H9 (cell line): ENCODE measurements at regions not wholly inside any gene's neighbourhood (a gene's known extent, or its start where the extent isn't known, plus 50 kb on each side); places are given as distances from the start of the nearest gene placed in this dataset.

Source experiments
- DNase-seq: peaks from one replicate; pipeline ENCODE4 v3.0.0-alpha.2; 2017
- H2AFZ ChIP-seq: one replicate; pipeline ENCODE4 v1.6.1; 2013; ENCODE audit warnings: mild to moderate bottlenecking, low read length, control low read depth, moderate library complexity
- H2AK5ac ChIP-seq: 2 replicates; pipeline ENCODE4 v1.6.1; 2013; ENCODE audit warnings: low read length, control low read depth, mixed read lengths; ENCODE audit not compliant: insufficient read length
- H2BK120ac ChIP-seq: one replicate; pipeline ENCODE4 v1.6.1; 2013; ENCODE audit warnings: low read depth, mild to moderate bottlenecking, low read length, control low read depth, inconsistent platforms; ENCODE audit not compliant: poor library complexity, severe bottlenecking
- H2BK12ac ChIP-seq: 2 replicates; pipeline ENCODE4 v1.6.1; 2013; ENCODE audit warnings: low read length, control low read depth, mixed read lengths, low read depth; ENCODE audit not compliant: insufficient read length
- H2BK15ac ChIP-seq: 2 replicates; pipeline ENCODE4 v1.6.1; 2013; ENCODE audit warnings: low read depth, low read length, control low read depth
- H2BK20ac ChIP-seq: one replicate; pipeline ENCODE4 v1.6.1; 2013; ENCODE audit warnings: low read depth, mild to moderate bottlenecking, low read length, control low read depth, inconsistent platforms; ENCODE audit not compliant: poor library complexity, severe bottlenecking
- H2BK5ac ChIP-seq: 2 replicates; pipeline ENCODE4 v1.6.1; 2013; ENCODE audit warnings: low read length, control low read depth, mixed read lengths; ENCODE audit not compliant: insufficient read length
- H3K14ac ChIP-seq: 2 replicates; pipeline ENCODE4 v1.6.1; 2013; ENCODE audit warnings: low read length, control low read depth; ENCODE audit not compliant: insufficient read depth
- H3K18ac ChIP-seq: 2 replicates; pipeline ENCODE4 v1.6.1; 2013; ENCODE audit warnings: low read depth, mild to moderate bottlenecking, mixed read lengths, low read length, control low read depth; ENCODE audit not compliant: insufficient read length
- H3K23ac ChIP-seq: 2 replicates; pipeline ENCODE4 v1.6.1; 2013; ENCODE audit warnings: low read length, control low read depth, mixed read lengths, low read depth; ENCODE audit not compliant: insufficient read length
- H3K23me2 ChIP-seq: 2 replicates; pipeline ENCODE4 v1.6.1; 2013; ENCODE audit warnings: low read depth, mild to moderate bottlenecking, mixed read lengths, low read length, control low read depth; ENCODE audit not compliant: insufficient read length, poor library complexity, severe bottlenecking
- H3K27ac ChIP-seq: 2 replicates; pipeline ENCODE4 v1.5.1; 2013; ENCODE audit warnings: low read length, control low read depth, mixed read lengths, low read depth; ENCODE audit not compliant: insufficient read length
- H3K27me3 ChIP-seq: 2 replicates; pipeline ENCODE4 v1.6.1; 2013; ENCODE audit warnings: low read length, control low read depth, inconsistent platforms; ENCODE audit not compliant: insufficient read depth
- H3K4ac ChIP-seq: 2 replicates; pipeline ENCODE4 v1.6.1; 2013; ENCODE audit warnings: low read depth, mild to moderate bottlenecking, control low read depth, inconsistent platforms, low read length, moderate library complexity
- H3K4me1 ChIP-seq: 2 replicates; pipeline ENCODE4 v1.6.1; 2013; ENCODE audit warnings: low read length, control low read depth, inconsistent platforms; ENCODE audit not compliant: insufficient read depth
- H3K4me2 ChIP-seq: 2 replicates; pipeline ENCODE4 v1.6.1; 2013; ENCODE audit warnings: low read length, control low read depth, mixed read lengths; ENCODE audit not compliant: insufficient read length, insufficient read depth
- H3K56ac ChIP-seq: 2 replicates; pipeline ENCODE4 v1.6.1; 2013; ENCODE audit warnings: low read depth, mild to moderate bottlenecking, mixed read lengths, low read length, control low read depth; ENCODE audit not compliant: insufficient read length
- H3K79me1 ChIP-seq: 2 replicates; pipeline ENCODE4 v1.6.1; 2013; ENCODE audit warnings: low read depth, mild to moderate bottlenecking, moderate library complexity, low read length, control low read depth, inconsistent platforms; ENCODE audit not compliant: insufficient read depth, poor library complexity, severe bottlenecking
- H3K79me2 ChIP-seq: 2 replicates; pipeline ENCODE4 v1.6.1; 2013; ENCODE audit warnings: low read length, control low read depth, inconsistent platforms; ENCODE audit not compliant: insufficient read depth
- H3K9ac ChIP-seq: 2 replicates; pipeline ENCODE4 v1.6.1; 2013; ENCODE audit warnings: low read length, control low read depth, mixed read lengths; ENCODE audit not compliant: insufficient read length; ENCODE audit errors: extremely low read depth
- H3K9me3 ChIP-seq: one replicate; pipeline ENCODE4 v1.6.1; 2013; ENCODE audit warnings: low read depth, low read length, inconsistent platforms; ENCODE audit not compliant: control insufficient read depth
- H3T11ph ChIP-seq: one replicate; pipeline ENCODE4 v1.6.1; 2013; ENCODE audit warnings: mild to moderate bottlenecking, low read length, control low read depth, inconsistent platforms
- H4K20me1 ChIP-seq: one replicate; pipeline ENCODE4 v1.6.1; 2013; ENCODE audit not compliant: control insufficient read depth, insufficient read length, insufficient read depth
- H4K5ac ChIP-seq: 2 replicates; pipeline ENCODE4 v1.6.1; 2013; ENCODE audit warnings: low read depth, mild to moderate bottlenecking, mixed read lengths, low read length, control low read depth; ENCODE audit not compliant: insufficient read length
- H4K8ac ChIP-seq: replicated peaks from 2 replicates; pipeline ENCODE4 v1.6.1; 2013; ENCODE audit warnings: low read length, control low read depth, mixed read lengths, low read depth; ENCODE audit not compliant: insufficient read length
- H4K91ac ChIP-seq: 2 replicates; pipeline ENCODE4 v1.6.1; 2013; ENCODE audit warnings: low read depth, mild to moderate bottlenecking, moderate library complexity, mixed read lengths, low read length, control low read depth; ENCODE audit not compliant: insufficient read length
- H3K27ac Mint-ChIP-seq, 3 experiments: 2 replicates in 2 of 3; 3 replicates in 1 of 3; pipeline ENCODE4 v1.8.0; 2020 to 2021; ENCODE audit warnings: mixed read lengths in 3 of 3, mild to moderate bottlenecking in 1 of 3, moderate library complexity in 1 of 3
- H3K27me3 Mint-ChIP-seq: 2 replicates; pipeline ENCODE4 v1.8.0; 2021; ENCODE audit warnings: low read depth, mild to moderate bottlenecking, moderate library complexity, mixed read lengths
- H3K36me3 Mint-ChIP-seq, 3 experiments: 2 replicates in 2 of 3; 3 replicates in 1 of 3; pipeline ENCODE4 v1.8.0; 2020 to 2021; ENCODE audit warnings: low read depth in 3 of 3, mixed read lengths in 3 of 3; ENCODE audit not compliant: insufficient read depth in 1 of 3
- H3K4me1 Mint-ChIP-seq, 2 experiments: 2 replicates each; pipeline ENCODE4 v1.8.0; 2020; ENCODE audit warnings: mixed read lengths in 2 of 2
- H3K4me3 Mint-ChIP-seq, 2 experiments: 2 replicates in 1 of 2; 3 replicates in 1 of 2; pipeline ENCODE4 v1.8.0; 2020 to 2021; ENCODE audit warnings: mild to moderate bottlenecking in 2 of 2, mixed read lengths in 2 of 2, moderate library complexity in 1 of 2
- H3K9me3 Mint-ChIP-seq, 2 experiments: 2 replicates in 1 of 2; 3 replicates in 1 of 2; pipeline ENCODE4 v1.8.0; 2020; ENCODE audit warnings: mild to moderate bottlenecking in 2 of 2, mixed read lengths in 2 of 2, moderate library complexity in 1 of 2
- CTCF ChIP-seq: fragments of 200-600 bp; sonication (generic); conservative IDR thresholded peaks from 3 replicates; pipeline ENCODE4 v1.8.0; 2021; ENCODE audit warnings: antibody characterized with exemption, mild to moderate bottlenecking
- WGBS: extraction: QIAGEN DNeasy Blood & Tissue Kit; methylation state at CpG from one replicate; pipeline ENCODE4 v1.1.7; 2013; ENCODE audit warnings: missing lambda C conversion rate, low lambda C conversion rate, mixed read lengths; ENCODE audit not compliant: insufficient read length; ENCODE audit errors: extremely low coverage; 5-methylcytosine and 5-hydroxymethylcytosine counted together

- no peaks in the 10 kb centered on the region for H3K9me3 ChIP-seq
- no peak for TF ChIP-seq CTCF
- no peak overlapping the region for H2BK20ac ChIP-seq
- H4K5ac ChIP-seq: no peak overlapping the region
- no peak overlapping the region for H4K91ac ChIP-seq
- Mint-ChIP-seq H3K4me3 (no peak overlapping the region), H3K4me1 (no peaks in the 10 kb centered on the region), H3K27me3 (no peaks in the 10 kb centered on the region), H3K36me3 (no peaks in the 10 kb centered on the region), H3K27ac (no peak overlapping the region), H3K9me3 (no peaks in the 10 kb centered on the region)
- H2BK12ac ChIP-seq: no peak overlapping the region
- no peak overlapping the region for H2AK5ac ChIP-seq
- H3T11ph ChIP-seq: no peak overlapping the region
- H3K23ac ChIP-seq: no peak overlapping the region
- no peak overlapping the region for H4K8ac ChIP-seq
- no peak overlapping the region for H3K14ac ChIP-seq
- H2BK5ac ChIP-seq: no peak overlapping the region
- no peak overlapping the region for H3K4ac ChIP-seq
- no peak overlapping the region for H2AFZ ChIP-seq
- no peaks in the 10 kb centered on the region for H3K79me2 ChIP-seq
- H3K23me2 ChIP-seq: no peaks in the 10 kb centered on the region
- H3K4me1 ChIP-seq: no peaks in the 10 kb centered on the region; the same call in 1 of the 2 replicates
- H3K27me3 ChIP-seq: no peaks in the 10 kb centered on the region
- H4K20me1 ChIP-seq: no peaks in the 10 kb centered on the region
- H3K4me2 ChIP-seq: no peak overlapping the region
- no peak overlapping the region for H3K56ac ChIP-seq
- H2BK15ac ChIP-seq: no peak overlapping the region
- H3K79me1 ChIP-seq: no peaks in the 10 kb centered on the region
- no peak for DNase-seq
- no CpG with 5 or more reads among the region's 1 CpG for WGBS
- H3K27ac ChIP-seq: no peak overlapping the region
- H2BK120ac ChIP-seq: no peak overlapping the region
- no peak overlapping the region for H3K18ac ChIP-seq
- H3K9ac ChIP-seq: no peak overlapping the region
These were observed 68.0 kb upstream of the HIVEP1 start for GRCh38 chr6:11944111-11944510.
